MM.1S (cell line): ENCODE measurements at regions not wholly inside any gene's neighbourhood (a gene's known extent, or its start where the extent isn't known, plus 50 kb on each side); places are given as distances from the start of the nearest gene placed in this dataset.

Experiments
- DNase-seq: peaks from one replicate; pipeline ENCODE4 v3.0.0-alpha.2; 2015
- H2AFZ ChIP-seq: fragments of 300-600 bp; sonication (generic); 2 replicates; pipeline ENCODE4 v1.6.0; 2016; ENCODE audit warnings: antibody characterized with exemption, low read length
- H3F3A ChIP-seq: fragments of 300-600 bp; sonication (generic); 2 replicates; pipeline ENCODE4 v1.6.1; 2016; ENCODE audit warnings: mild to moderate bottlenecking, antibody characterized with exemption, low read length, moderate library complexity, mixed read lengths; ENCODE audit not compliant: insufficient read depth
- H3K27ac ChIP-seq: fragments of 300-600 bp; sonication (generic); 2 replicates; pipeline ENCODE4 v1.5.1; 2016; ENCODE audit warnings: mild to moderate bottlenecking, low read length
- H3K27me3 ChIP-seq: fragments of 300-600 bp; sonication (generic); replicated peaks from 2 replicates; pipeline ENCODE4 v1.6.0; 2016; ENCODE audit warnings: low read length; ENCODE audit not compliant: insufficient read depth
- H3K36me3 ChIP-seq: fragments of 300-600 bp; sonication (generic); replicated peaks from 2 replicates; pipeline ENCODE4 v1.6.1; 2016; ENCODE audit warnings: mild to moderate bottlenecking, low read length, mixed read lengths; ENCODE audit not compliant: insufficient read depth
- H3K4me1 ChIP-seq: fragments of 300-600 bp; sonication (generic); 2 replicates; pipeline ENCODE4 v1.6.1; 2016; ENCODE audit warnings: low read length, mixed read lengths
- H3K4me2 ChIP-seq: fragments of 300-600 bp; sonication (generic); 2 replicates; pipeline ENCODE4 v1.6.0; 2016; ENCODE audit warnings: low read depth, low read length
- H3K4me3 ChIP-seq: fragments of 300-600 bp; sonication (generic); 2 replicates; pipeline ENCODE4 v1.5.1; 2016; ENCODE audit warnings: low read length, mixed read lengths
- H3K79me2 ChIP-seq: fragments of 300-600 bp; sonication (generic); 2 replicates; pipeline ENCODE4 v1.6.1; 2016; ENCODE audit warnings: mixed run types, low read length, mixed read lengths
- H3K9ac ChIP-seq: fragments of 300-600 bp; sonication (generic); 2 replicates; pipeline ENCODE4 v1.6.1; 2016; ENCODE audit warnings: low read length, mixed read lengths
- H3K9me2 ChIP-seq: fragments of 300-600 bp; sonication (generic); replicated peaks from 2 replicates; pipeline ENCODE4 v1.6.1; 2016; ENCODE audit warnings: mild to moderate bottlenecking, low read length, mixed read lengths; ENCODE audit not compliant: insufficient read depth
- H3K9me3 ChIP-seq: fragments of 300-600 bp; sonication (generic); replicated peaks from 2 replicates; pipeline ENCODE4 v1.6.1; 2016; ENCODE audit warnings: mild to moderate bottlenecking, low read length, mixed read lengths; ENCODE audit not compliant: insufficient read depth
- H4K20me1 ChIP-seq: fragments of 300-600 bp; sonication (generic); 2 replicates; pipeline ENCODE4 v1.6.1; 2016; ENCODE audit warnings: mild to moderate bottlenecking, low read length, moderate library complexity, mixed read lengths; ENCODE audit not compliant: insufficient read depth
- CTCF ChIP-seq: fragments of 300-600 bp; sonication (generic); IDR thresholded peaks from 2 replicates; pipeline ENCODE4 v1.5.1; 2016; ENCODE audit warnings: antibody characterized with exemption, low read length, mixed read lengths
- EZH2 ChIP-seq: fragments of 300-600 bp; sonication (generic); optimal IDR thresholded peaks from 2 replicates; pipeline ENCODE3; 2017; ENCODE audit warnings: low read depth, mild to moderate bottlenecking, antibody characterized with exemption, low read length, mixed read lengths
- EZH2phosphoT487 ChIP-seq: fragments of 300-600 bp; sonication (generic); IDR thresholded peaks from 2 replicates; pipeline ENCODE4 v1.6.1; 2018; ENCODE audit warnings: antibody characterized with exemption, low read length

GRCh38 chr15:35197306-35197705 is 112.2 kb upstream of the NANOGP8 start:
- H3K9me2 ChIP-seq = no peaks in the 10 kb centered on the region
- H4K20me1 ChIP-seq = no peaks in the 10 kb centered on the region
- H3K79me2 ChIP-seq = no peaks in the 10 kb centered on the region
- H2AFZ ChIP-seq = no peak overlapping the region
- DNase-seq = no peak
- no peaks in the 10 kb centered on the region for H3K36me3 ChIP-seq
- no peaks in the 10 kb centered on the region for H3F3A ChIP-seq
- no peaks in the 10 kb centered on the region for H3K9me3 ChIP-seq
- no peak overlapping the region for H3K27ac ChIP-seq
- no peaks in the 10 kb centered on the region for H3K4me1 ChIP-seq
- H3K4me2 ChIP-seq = peak overlapping the region; percentile 25; the same call in 1 of the 2 replicates
- H3K4me3 ChIP-seq = no peak overlapping the region
- TF ChIP-seq EZH2phosphoT487 (no peak), EZH2 (no peak), CTCF (no peak)
- H3K27me3 ChIP-seq = no peaks in the 10 kb centered on the region
- H3K9ac ChIP-seq = no peak overlapping the region

GRCh38 chr15:35196273-35196672 is 111.2 kb upstream of the NANOGP8 start:
- no peak overlapping the region for H3K4me2 ChIP-seq
- no peaks in the 10 kb centered on the region for H3K79me2 ChIP-seq
- no peak overlapping the region for H3K4me3 ChIP-seq
- H3K9ac ChIP-seq = no peak overlapping the region
- no peaks in the 10 kb centered on the region for H3K27me3 ChIP-seq
- H3K27ac ChIP-seq = no peak overlapping the region
- no peaks in the 10 kb centered on the region for H4K20me1 ChIP-seq
- TF ChIP-seq EZH2 = no peak
- no peak for TF ChIP-seq EZH2phosphoT487
- no peak for TF ChIP-seq CTCF
- no peaks in the 10 kb centered on the region for H3K4me1 ChIP-seq
- no peaks in the 10 kb centered on the region for H3F3A ChIP-seq
- no peaks in the 10 kb centered on the region for H3K9me3 ChIP-seq
- H2AFZ ChIP-seq = no peak overlapping the region
- DNase-seq = no peak
- no peaks in the 10 kb centered on the region for H3K36me3 ChIP-seq
- no peaks in the 10 kb centered on the region for H3K9me2 ChIP-seq

GRCh38 chr15:35195649-35196048 is 110.6 kb upstream of the NANOGP8 start:
- Histone ChIP-seq H2AFZ (no peak overlapping the region), H3K27ac (no peak overlapping the region)
- DNase-seq = no peak

More at GRCh38 chr15:35195649-35196048, 110.6 kb upstream of the NANOGP8 start:
- Histone ChIP-seq H4K20me1 (no peaks in the 10 kb centered on the region), H3K27me3 (no peaks in the 10 kb centered on the region), H3K4me2 (no peak overlapping the region), H3K4me3 (no peak overlapping the region), H3K9me2 (no peaks in the 10 kb centered on the region), H3F3A (no peaks in the 10 kb centered on the region), H3K79me2 (no peaks in the 10 kb centered on the region), H3K9me3 (no peaks in the 10 kb centered on the region), H3K36me3 (no peaks in the 10 kb centered on the region), H3K4me1 (no peaks in the 10 kb centered on the region), H3K9ac (no peak overlapping the region)
- TF ChIP-seq EZH2phosphoT487 = no peak
- no peak for TF ChIP-seq CTCF
- no peak for TF ChIP-seq EZH2
